ENCODE measurements at regions not wholly inside any gene's neighbourhood (a gene's known extent, or its start where the extent isn't known, plus 50 kb on each side); places are given as distances from the start of the nearest gene placed in this dataset.

DNA sequence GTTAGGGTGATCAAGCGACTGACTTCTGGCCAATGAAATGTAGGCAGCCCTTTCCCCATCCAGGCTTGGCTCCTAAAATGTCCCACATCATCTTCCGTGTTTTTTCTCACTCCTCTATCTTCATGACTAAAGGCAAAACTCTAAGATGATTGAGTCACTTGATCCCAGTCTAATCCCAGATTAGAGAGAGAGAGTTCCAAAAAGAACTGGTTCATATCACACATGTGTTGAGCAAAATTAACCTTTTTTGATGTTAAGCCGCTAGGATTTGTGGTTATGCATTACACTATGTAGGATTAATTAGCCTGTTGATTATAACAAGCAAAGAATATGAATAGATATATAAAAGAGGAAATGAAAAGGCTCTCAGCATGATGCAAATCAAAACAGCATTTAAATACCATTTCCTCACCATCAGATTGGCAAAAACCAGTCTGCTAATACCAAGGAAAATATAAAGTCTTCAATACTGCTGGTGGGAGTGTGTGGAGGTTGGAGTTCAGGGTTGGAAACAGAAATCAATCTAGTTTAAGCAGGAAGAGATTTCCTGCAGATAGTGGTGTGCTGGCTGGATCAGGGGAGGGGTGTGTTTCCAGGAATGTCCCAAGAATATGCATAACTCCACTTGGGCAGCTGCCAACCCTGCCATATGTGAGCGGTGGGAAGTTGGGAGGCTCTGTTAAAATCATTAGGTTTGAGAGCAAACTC lies 187.6 kb upstream of the S1PR3 start:
- ChIA-PET CTCF (ENCODE audit: partially characterized antibody) (no interaction called here), POLR2A (ENCODE audit: partially characterized antibody) (no interaction called here)
- H2BK120ac ChIP-seq (replicated peaks; ENCODE audit: low read depth, low read length): no peak overlapping the region
- H3K4me1 ChIP-seq (replicated peaks in 1 of 4; ENCODE audit: control insufficient read depth in 3 of 4, insufficient read depth in 4 of 4, low read length in 3 of 4): no peaks in the 10 kb centered on the region
- H4K20me1 ChIP-seq (replicated peaks in 1 of 2; ENCODE audit: control insufficient read depth in 1 of 2, insufficient read depth in 2 of 2, low read length in 2 of 2): no peaks in the 10 kb centered on the region
- H2BK12ac ChIP-seq (ENCODE audit: low read depth, low read length): no peak overlapping the region
- no peak overlapping the region for H3K9ac ChIP-seq (replicated peaks in 1 of 4; ENCODE audit: extremely low read depth in 1 of 4, low read depth in 3 of 4, low read length in 3 of 4)
- no peak overlapping the region for H3K4me2 ChIP-seq (ENCODE audit: insufficient read depth in 1 of 2, low read depth in 2 of 2, low read length in 2 of 2)
- no peak overlapping the region for H3K27ac ChIP-seq (ENCODE audit: low read depth, low read length)
- 0 out of 2 replicates have a peak overlapping the region, but pooled peaks have one; percentile 42 for H2AFZ ChIP-seq (ENCODE audit: low read length)
- H3K56ac ChIP-seq (replicated peaks; ENCODE audit: insufficient read length, low read depth, low read length): no peak overlapping the region
- no peak overlapping the region for H3K18ac ChIP-seq (ENCODE audit: extremely low read depth, low read length)
- H3K4ac ChIP-seq (replicated peaks; ENCODE audit: insufficient read length, low read depth, low read length): no peak overlapping the region
- H4K8ac ChIP-seq (ENCODE audit: extremely low read depth, insufficient read depth, low read length): no peak overlapping the region
- no peak overlapping the region for H4K91ac ChIP-seq (replicated peaks; ENCODE audit: insufficient read length, low read length)
- FAIRE-seq: no peak
- no peak overlapping the region for H3K4me3 ChIP-seq (ENCODE audit: extremely low read depth in 1 of 4, insufficient read depth in 2 of 4, low read depth in 3 of 4, low read length in 4 of 4)
- no peaks in the 10 kb centered on the region for H3K9me3 ChIP-seq (ENCODE audit: insufficient read depth in 2 of 2, low read depth in 1 of 2, low read length in 1 of 2)
- no peak overlapping the region for H2BK15ac ChIP-seq (ENCODE audit: low read length)
- no peaks in the 10 kb centered on the region for H3K36me3 ChIP-seq (ENCODE audit: control insufficient read depth in 2 of 4, insufficient read depth in 4 of 4, low read length in 3 of 4)
- no peak overlapping the region for H3K14ac ChIP-seq (ENCODE audit: insufficient read length)
- H3K79me2 ChIP-seq (ENCODE audit: control insufficient read depth in 1 of 2, insufficient read depth in 2 of 2, low read length in 2 of 2): no peaks in the 10 kb centered on the region
- H2BK20ac ChIP-seq (ENCODE audit: low read length): no peak overlapping the region
- H2BK5ac ChIP-seq (ENCODE audit: low read depth, low read length): no peak overlapping the region
- no peaks in the 10 kb centered on the region; a peak in 1 of 7 replicates for H3K27me3 ChIP-seq (replicated peaks in 1 of 4; ENCODE audit: control insufficient read depth in 3 of 4, extremely low read depth in 1 of 4, insufficient read depth in 3 of 4, low read length in 3 of 4)
- 87% methylated on average over 4 of the region's 4 CpGs; no CpG with 5 or more reads in 1 of the 2 experiments for whole genome bisulfite sequencing, 2 experiments (ENCODE audit: extremely low coverage in 1 of 2, insufficient coverage in 1 of 2, insufficient read length in 1 of 2, insufficient replicate concordance in 2 of 2, low coverage in 1 of 2, low lambda C conversion rate in 2 of 2, missing lambda C conversion rate in 1 of 2)
- no peaks in the 10 kb centered on the region for H3K79me1 ChIP-seq (ENCODE audit: low read depth, low read length)
- no peaks in the 10 kb centered on the region for H3K23me2 ChIP-seq (ENCODE audit: low read depth, low read length)
- no peak overlapping the region for H3K23ac ChIP-seq (ENCODE audit: insufficient read length)
- H4K5ac ChIP-seq (ENCODE audit: insufficient read length, low read depth, low read length): no peak overlapping the region
- DNase-seq (ENCODE audit: low read depth in 1 of 2, low spot score in 2 of 2): no peak
- no peak overlapping the region for H2AK5ac ChIP-seq (ENCODE audit: low read depth, low read length)
- no peak for TF ChIP-seq POU5F1 (IDR thresholded peaks at IDR 0.05; ENCODE audit: low read depth, low read length)
- TF ChIP-seq RAD21 (IDR thresholded peaks at IDR 0.05 in 1 of 2, conservative IDR thresholded peaks at IDR 0.05 in 1 of 2; ENCODE audit: low read depth in 2 of 2, low read length in 2 of 2): no peak
- no peak for TF ChIP-seq GABPA (IDR thresholded peaks at IDR 0.05; ENCODE audit: borderline replicate concordance, insufficient read depth, low read length)
- TF ChIP-seq SP2 (IDR thresholded peaks at IDR 0.05; ENCODE audit: low read length): no peak
- TF ChIP-seq, protein P1, sequence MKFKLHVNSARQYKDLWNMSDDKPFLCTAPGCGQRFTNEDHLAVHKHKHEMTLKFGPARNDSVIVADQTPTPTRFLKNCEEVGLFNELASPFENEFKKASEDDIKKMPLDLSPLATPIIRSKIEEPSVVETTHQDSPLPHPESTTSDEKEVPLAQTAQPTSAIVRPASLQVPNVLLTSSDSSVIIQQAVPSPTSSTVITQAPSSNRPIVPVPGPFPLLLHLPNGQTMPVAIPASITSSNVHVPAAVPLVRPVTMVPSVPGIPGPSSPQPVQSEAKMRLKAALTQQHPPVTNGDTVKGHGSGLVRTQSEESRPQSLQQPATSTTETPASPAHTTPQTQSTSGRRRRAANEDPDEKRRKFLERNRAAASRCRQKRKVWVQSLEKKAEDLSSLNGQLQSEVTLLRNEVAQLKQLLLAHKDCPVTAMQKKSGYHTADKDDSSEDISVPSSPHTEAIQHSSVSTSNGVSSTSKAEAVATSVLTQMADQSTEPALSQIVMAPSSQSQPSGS (IDR thresholded peaks at IDR 0.05; ENCODE audit: low read length): no peak
- TF ChIP-seq TAF1 (IDR thresholded peaks at IDR 0.05; ENCODE audit: low read depth, low read length): no peak
- TF ChIP-seq JUN (IDR thresholded peaks at IDR 0.05; ENCODE audit: low read depth, low read length): no peak
- no peak for TF ChIP-seq GTF2F1 (IDR thresholded peaks at IDR 0.05; ENCODE audit: borderline replicate concordance, low read depth, low read length)
- TF ChIP-seq KDM4A (IDR thresholded peaks at IDR 0.05; ENCODE audit: low read depth, low read length, severe bottlenecking): no peak
- no peak for TF ChIP-seq FOSL1 (IDR thresholded peaks at IDR 0.05; ENCODE audit: insufficient read depth, low read depth, low read length)

Data from H1 (cell line).